ENCODE measurements at regions not wholly inside any gene's neighbourhood (a gene's known extent, or its start where the extent isn't known, plus 50 kb on each side); places are given as distances from the start of the nearest gene placed in this dataset.
"Not testable (repeated sequence)": the region's sequence is repeated elsewhere in the genome, so short reads cannot be mapped to it uniquely, and the experiment has no call there.

GRCh38 chr5:153372425-153373129 is 117.9 kb upstream of the GRIA1 start:
- TF ChIP-seq, protein P1, sequence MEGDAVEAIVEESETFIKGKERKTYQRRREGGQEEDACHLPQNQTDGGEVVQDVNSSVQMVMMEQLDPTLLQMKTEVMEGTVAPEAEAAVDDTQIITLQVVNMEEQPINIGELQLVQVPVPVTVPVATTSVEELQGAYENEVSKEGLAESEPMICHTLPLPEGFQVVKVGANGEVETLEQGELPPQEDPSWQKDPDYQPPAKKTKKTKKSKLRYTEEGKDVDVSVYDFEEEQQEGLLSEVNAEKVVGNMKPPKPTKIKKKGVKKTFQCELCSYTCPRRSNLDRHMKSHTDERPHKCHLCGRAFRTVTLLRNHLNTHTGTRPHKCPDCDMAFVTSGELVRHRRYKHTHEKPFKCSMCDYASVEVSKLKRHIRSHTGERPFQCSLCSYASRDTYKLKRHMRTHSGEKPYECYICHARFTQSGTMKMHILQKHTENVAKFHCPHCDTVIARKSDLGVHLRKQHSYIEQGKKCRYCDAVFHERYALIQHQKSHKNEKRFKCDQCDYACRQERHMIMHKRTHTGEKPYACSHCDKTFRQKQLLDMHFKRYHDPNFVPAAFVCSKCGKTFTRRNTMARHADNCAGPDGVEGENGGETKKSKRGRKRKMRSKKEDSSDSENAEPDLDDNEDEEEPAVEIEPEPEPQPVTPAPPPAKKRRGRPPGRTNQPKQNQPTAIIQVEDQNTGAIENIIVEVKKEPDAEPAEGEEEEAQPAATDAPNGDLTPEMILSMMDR (IDR thresholded peaks at IDR 0.05; ENCODE audit: borderline replicate concordance) = no peak
- intact Hi-C loops (cut with micrococcal nuclease) = no loop called here
- no peak for DNase-seq

GRCh38 chr5:153373130-153373498 is 117.4 kb upstream of the GRIA1 start:
- intact Hi-C loops (cut with micrococcal nuclease) = no loop called here
- Histone ChIP-seq H3K4me3 (no peak overlapping the region), H3K27me3 (ENCODE audit: low read depth) (peaks cover 5% of the 10 kb centered on the region), H3K9me3 (replicated peaks) (no peaks in the 10 kb centered on the region), H3K36me3 (no peaks in the 10 kb centered on the region), H3K27ac (replicated peaks) (no peak overlapping the region), H3K4me1 (no peaks in the 10 kb centered on the region)
- no peak for DNase-seq
- TF ChIP-seq, protein P1 (IDR thresholded peaks at IDR 0.05; ENCODE audit: borderline replicate concordance) = no peak

More at GRCh38 chr5:153372425-153373129, 117.9 kb upstream of the GRIA1 start:
- H3K27me3 ChIP-seq (ENCODE audit: low read depth) = peaks cover 5% of the 10 kb centered on the region
- no peak overlapping the region for H3K4me3 ChIP-seq
- H3K4me1 ChIP-seq = no peaks in the 10 kb centered on the region
- H3K36me3 ChIP-seq = no peaks in the 10 kb centered on the region
- no peak overlapping the region for H3K27ac ChIP-seq (replicated peaks)
- H3K9me3 ChIP-seq (replicated peaks) = no peaks in the 10 kb centered on the region

- H3K27me3 ChIP-seq (ENCODE audit: low read depth); H3K36me3 ChIP-seq; H3K9me3 ChIP-seq (replicated peaks); H3K4me1 ChIP-seq; DNase-seq; H3K27ac ChIP-seq (replicated peaks); H3K4me3 ChIP-seq; intact Hi-C loops (cut with micrococcal nuclease): not testable (repeated sequence)
These were observed 108.8 kb upstream of the GRIA1 start for GRCh38 chr5:153381630-153382029.

DNA sequence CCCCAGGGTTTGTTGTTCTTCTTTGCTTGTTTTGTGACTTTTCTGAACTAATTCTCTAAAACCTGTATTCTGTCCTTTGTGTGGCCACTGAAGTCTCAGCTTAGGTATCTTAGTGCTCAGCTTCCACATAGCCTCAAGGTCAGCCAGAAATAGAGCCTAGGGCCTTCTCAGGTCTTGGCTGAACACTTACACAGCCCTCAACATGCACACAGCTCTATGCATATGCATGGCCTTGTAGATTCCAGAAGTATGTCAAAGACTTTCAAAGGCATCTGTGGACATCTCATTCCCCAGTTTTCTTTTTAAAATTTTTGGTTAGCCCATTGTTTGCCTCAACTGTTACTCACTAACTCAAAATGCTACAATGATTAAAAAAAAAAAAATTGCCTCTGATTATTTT is 99.9 kb upstream of the GRIA1 start:
- Histone ChIP-seq H3K4me1 (no peaks in the 10 kb centered on the region), H3K27me3 (ENCODE audit: low read depth) (peaks cover 2% of the 10 kb centered on the region), H3K4me3 (no peak overlapping the region), H3K36me3 (no peaks in the 10 kb centered on the region), H3K27ac (replicated peaks) (no peak overlapping the region), H3K9me3 (replicated peaks) (peaks cover 3% of the 10 kb centered on the region)
- TF ChIP-seq, protein P1 (IDR thresholded peaks at IDR 0.05; ENCODE audit: borderline replicate concordance) = no peak
- DNase-seq = no peak
- intact Hi-C loops (cut with micrococcal nuclease) = no loop called here

- H3K27ac ChIP-seq (replicated peaks) = no peak overlapping the region
- intact Hi-C loops (cut with micrococcal nuclease) = no loop called here
- no peak overlapping the region for H3K4me3 ChIP-seq
- H3K36me3 ChIP-seq = no peaks in the 10 kb centered on the region
- H3K27me3 ChIP-seq (ENCODE audit: low read depth) = peaks cover 7% of the 10 kb centered on the region
- no peaks in the 10 kb centered on the region for H3K9me3 ChIP-seq (replicated peaks)
- DNase-seq = no peak
- TF ChIP-seq, protein P1 (IDR thresholded peaks at IDR 0.05; ENCODE audit: borderline replicate concordance) = no peak
- H3K4me1 ChIP-seq = no peaks in the 10 kb centered on the region
These were observed 90.9 kb upstream of the GRIA1 start for GRCh38 chr5:153399595-153399994.

DNA sequence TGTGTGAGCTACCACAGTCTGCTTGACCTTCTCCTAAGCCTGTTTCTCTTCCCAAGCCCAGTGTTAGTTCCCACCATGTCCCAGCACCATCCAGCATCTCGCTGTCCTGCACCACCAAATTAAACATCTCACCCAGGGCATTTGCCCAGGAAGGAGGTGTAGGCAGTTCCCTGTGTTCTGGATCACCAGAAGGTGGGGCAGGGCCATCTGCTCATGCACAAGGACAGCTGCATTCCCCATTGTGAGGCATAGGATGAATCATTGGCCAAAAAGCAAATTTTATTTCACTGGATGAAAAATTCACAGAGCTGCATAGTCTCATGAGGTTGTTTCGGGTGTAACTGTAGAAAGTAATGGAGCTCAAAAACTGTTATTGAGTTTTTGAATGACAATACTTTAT is 89.5 kb upstream of the GRIA1 start:
- no peak for DNase-seq
- H3K27me3 ChIP-seq (ENCODE audit: low read depth) = peaks cover 2% of the 10 kb centered on the region
- intact Hi-C loops (cut with micrococcal nuclease) = no loop called here
- H3K4me1 ChIP-seq = no peaks in the 10 kb centered on the region
- TF ChIP-seq, protein P1 (IDR thresholded peaks at IDR 0.05; ENCODE audit: borderline replicate concordance) = no peak
- H3K36me3 ChIP-seq = no peaks in the 10 kb centered on the region
- no peak overlapping the region for H3K27ac ChIP-seq (replicated peaks)
- no peaks in the 10 kb centered on the region for H3K9me3 ChIP-seq (replicated peaks)
- no peak overlapping the region for H3K4me3 ChIP-seq

Measured in left ventricle myocardium inferior (tissue), 1 donor.